Right lobe of liver (tissue), 6 donors: ENCODE measurements at regions not wholly inside any gene's neighbourhood (a gene's known extent, or its start where the extent isn't known, plus 50 kb on each side); places are given as distances from the start of the nearest gene placed in this dataset.
"Not testable (repeated sequence)": the region's sequence is repeated elsewhere in the genome, so short reads cannot be mapped to it uniquely, and the experiment has no call there.

Experiments used
- ATAC-seq, 4 donors: fragments of 200-7000 bp; cut with Tn5 transposase; one replicate each; pipeline ENCODE4 v1.9.1; 2020; ENCODE audit warnings: mild to moderate bottlenecking in 4 of 4, moderate library complexity in 4 of 4
- DNase-seq, 3 donors: peaks; one replicate each; pipeline ENCODE4 v3.0.0-alpha.2; 2020
- H3K27ac ChIP-seq, 3 donors: fragments of 200-600 bp; one replicate each; pipeline ENCODE4 v1.8.0; 2022
- H3K27me3 ChIP-seq, 2 donors: fragments of 200-600 bp; one replicate each; pipeline ENCODE4 v1.8.0; 2022
- H3K36me3 ChIP-seq, 4 donors: fragments of 200-600 bp; sonication (generic) in 1 of 4; one replicate each; pipeline versions ENCODE4 v1.5.1 to v1.8.0; 2017 to 2022; ENCODE audit warnings: control low read depth in 1 of 4
- H3K4me1 ChIP-seq, 4 donors: fragments of 200-600 bp; sonication (generic) in 1 of 4; one replicate each; pipeline versions ENCODE4 v1.5.1 to v1.8.0; 2017 to 2022; ENCODE audit warnings: control low read depth in 1 of 4
- H3K4me3 ChIP-seq, 3 donors: fragments of 200-600 bp; one replicate each; pipeline ENCODE4 v1.8.0; 2022
- H3K9me3 ChIP-seq, 4 donors: fragments of 200-600 bp; sonication (generic) in 1 of 4; one replicate each; pipeline versions ENCODE4 v1.5.1 to v1.8.0; 2017 to 2022; ENCODE audit warnings: control low read depth in 1 of 4
- POLR2A ChIP-seq: fragments of 450-650 bp; IDR thresholded peaks from one replicate; pipeline ENCODE4 v1.6.1; 2017; ENCODE audit warnings: antibody characterized with exemption, mild to moderate bottlenecking
- WGBS: methylation state at CpG from one replicate; pipeline ENCODE4 v1.1.6; 2018; ENCODE audit warnings: low coverage, low lambda C conversion rate; ENCODE audit not compliant: insufficient coverage; ENCODE audit errors: missing lambda C conversion rate; 5-methylcytosine and 5-hydroxymethylcytosine counted together
- intact Hi-C, 2 donors: fragments of 100-400 bp; cut with DNase I; formaldehyde crosslinking; loops; one replicate each; pipeline versions ENCODE4 v1.11.2 to v1.14.1; 2022
- TF ChIP-seq, protein P1 (sequence below), 4 donors: fragments of 200-600 bp in 3 of 4; fragments of 450-650 bp in 1 of 4; IDR thresholded peaks; one replicate each; pipeline versions ENCODE4 v1.5.1 to v1.8.0; 2016 to 2022; ENCODE audit warnings: antibody characterized with exemption in 4 of 4, mild to moderate bottlenecking in 2 of 4
- donor health status: DM: no; HTN: yes; CAD: no.
- donor health status: DM: no; HTN: no; CAD: no.
- donor health status: DM: no; HTN: no; CAD: no.
- donor health status: DM: no; HTN: yes; CAD: no.
- donor health status: DM: no; HTN: yes; CAD: no.

- H3K27ac ChIP-seq: no peak overlapping the region
- no peak for DNase-seq
- WGBS: 81% methylated on average over 7 of the region's 8 CpGs
- no peaks in the 10 kb centered on the region for H3K27me3 ChIP-seq
- no peaks in the 10 kb centered on the region for H3K9me3 ChIP-seq
- H3K36me3 ChIP-seq: no peaks in the 10 kb centered on the region
- intact Hi-C loops: no loop called here
- H3K4me1 ChIP-seq: no peaks in the 10 kb centered on the region
- H3K4me3 ChIP-seq: no peak overlapping the region
- no peak for ATAC-seq
- no peak for TF ChIP-seq POLR2A
- TF ChIP-seq, protein P1, sequence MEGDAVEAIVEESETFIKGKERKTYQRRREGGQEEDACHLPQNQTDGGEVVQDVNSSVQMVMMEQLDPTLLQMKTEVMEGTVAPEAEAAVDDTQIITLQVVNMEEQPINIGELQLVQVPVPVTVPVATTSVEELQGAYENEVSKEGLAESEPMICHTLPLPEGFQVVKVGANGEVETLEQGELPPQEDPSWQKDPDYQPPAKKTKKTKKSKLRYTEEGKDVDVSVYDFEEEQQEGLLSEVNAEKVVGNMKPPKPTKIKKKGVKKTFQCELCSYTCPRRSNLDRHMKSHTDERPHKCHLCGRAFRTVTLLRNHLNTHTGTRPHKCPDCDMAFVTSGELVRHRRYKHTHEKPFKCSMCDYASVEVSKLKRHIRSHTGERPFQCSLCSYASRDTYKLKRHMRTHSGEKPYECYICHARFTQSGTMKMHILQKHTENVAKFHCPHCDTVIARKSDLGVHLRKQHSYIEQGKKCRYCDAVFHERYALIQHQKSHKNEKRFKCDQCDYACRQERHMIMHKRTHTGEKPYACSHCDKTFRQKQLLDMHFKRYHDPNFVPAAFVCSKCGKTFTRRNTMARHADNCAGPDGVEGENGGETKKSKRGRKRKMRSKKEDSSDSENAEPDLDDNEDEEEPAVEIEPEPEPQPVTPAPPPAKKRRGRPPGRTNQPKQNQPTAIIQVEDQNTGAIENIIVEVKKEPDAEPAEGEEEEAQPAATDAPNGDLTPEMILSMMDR (IDR thresholded peaks at IDR 0.05): no peak
These were observed 114.8 kb upstream of the CDYL start for GRCh38 chr6:4661391-4661790.

GRCh38 chr6:4660377-4661321 lies 115.6 kb upstream of the CDYL start:
- H3K27ac ChIP-seq: no peak overlapping the region
- DNase-seq (no peak), ATAC-seq (peak in 1 of 4 donors; percentile 56)
- H3K36me3 ChIP-seq: no peaks in the 10 kb centered on the region
- no peaks in the 10 kb centered on the region for H3K27me3 ChIP-seq
- no peaks in the 10 kb centered on the region for H3K9me3 ChIP-seq
- WGBS: 67% methylated on average over 16 of the region's 22 CpGs
- intact Hi-C loops: no loop called here
- no peak overlapping the region for H3K4me3 ChIP-seq
- H3K4me1 ChIP-seq: no peaks in the 10 kb centered on the region
- TF ChIP-seq, protein P1 (IDR thresholded peaks at IDR 0.05): no peak
- no peak for TF ChIP-seq POLR2A

- H3K27ac ChIP-seq, intact Hi-C loops, H3K4me3 ChIP-seq, H3K4me1 ChIP-seq, DNase-seq, H3K9me3 ChIP-seq, H3K36me3 ChIP-seq, ATAC-seq, H3K27me3 ChIP-seq: not testable (repeated sequence)
- no CpG with 5 or more reads among the region's 2 CpGs for WGBS
These were observed 116.5 kb upstream of the CDYL start for GRCh38 chr6:4659719-4660118.

DNA sequence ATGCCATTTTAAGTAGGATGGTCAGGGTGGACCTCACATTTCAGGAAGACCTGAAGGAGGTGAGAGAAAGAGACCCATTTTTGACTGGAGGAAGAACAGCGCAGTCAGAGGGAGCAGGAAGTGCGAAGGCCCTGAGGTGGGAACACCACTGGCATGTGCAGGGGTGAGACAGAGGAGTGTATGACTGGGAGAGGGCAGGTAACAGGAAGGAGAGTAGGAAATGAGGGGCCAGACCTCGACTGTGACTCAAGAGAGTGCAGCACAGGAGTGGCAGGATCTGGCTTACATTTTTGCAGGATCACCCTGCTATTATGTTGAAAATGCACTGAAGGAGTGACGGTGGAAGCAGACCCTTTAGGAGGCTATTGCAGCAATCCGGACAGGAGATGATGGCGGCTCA lies 117.7 kb upstream of the CDYL start:
- 68% methylated on average over 5 of the region's 6 CpGs for WGBS
- Histone ChIP-seq H3K4me1 (no peaks in the 10 kb centered on the region), H3K27me3 (no peaks in the 10 kb centered on the region), H3K9me3 (no peaks in the 10 kb centered on the region), H3K4me3 (no peak overlapping the region), H3K36me3 (no peaks in the 10 kb centered on the region), H3K27ac (no peak overlapping the region)
- ATAC-seq: no peak
- DNase-seq: no peak
- TF ChIP-seq, protein P1 (IDR thresholded peaks at IDR 0.05): no peak
- no peak for TF ChIP-seq POLR2A
- intact Hi-C loops: no loop called here

GRCh38 chr6:4656106-4656505 lies 120.1 kb upstream of the CDYL start:
- TF ChIP-seq POLR2A: no peak
- TF ChIP-seq, protein P1 (IDR thresholded peaks at IDR 0.05): no peak
- H3K27ac ChIP-seq: no peak overlapping the region
- DNase-seq: no peak
- no peak for ATAC-seq
- intact Hi-C loops: no loop called here
- H3K27me3 ChIP-seq: no peaks in the 10 kb centered on the region
- 50% methylated on average over 3 of the region's 3 CpGs for WGBS
- no peaks in the 10 kb centered on the region for H3K4me1 ChIP-seq
- H3K36me3 ChIP-seq: no peaks in the 10 kb centered on the region
- no peaks in the 10 kb centered on the region for H3K9me3 ChIP-seq
- H3K4me3 ChIP-seq: no peak overlapping the region
